ENCODE measurements at regions not wholly inside any gene's neighbourhood (a gene's known extent, or its start where the extent isn't known, plus 50 kb on each side); places are given as distances from the start of the nearest gene placed in this dataset.

GRCh38 chr15:69720536-69720935, 267.9 kb downstream of the RPLP1 start:
- DNase-seq, result no peak

- DNase-seq, result no peak
These were observed 270.3 kb downstream of the RPLP1 start for GRCh38 chr15:69722924-69723323.

DNA sequence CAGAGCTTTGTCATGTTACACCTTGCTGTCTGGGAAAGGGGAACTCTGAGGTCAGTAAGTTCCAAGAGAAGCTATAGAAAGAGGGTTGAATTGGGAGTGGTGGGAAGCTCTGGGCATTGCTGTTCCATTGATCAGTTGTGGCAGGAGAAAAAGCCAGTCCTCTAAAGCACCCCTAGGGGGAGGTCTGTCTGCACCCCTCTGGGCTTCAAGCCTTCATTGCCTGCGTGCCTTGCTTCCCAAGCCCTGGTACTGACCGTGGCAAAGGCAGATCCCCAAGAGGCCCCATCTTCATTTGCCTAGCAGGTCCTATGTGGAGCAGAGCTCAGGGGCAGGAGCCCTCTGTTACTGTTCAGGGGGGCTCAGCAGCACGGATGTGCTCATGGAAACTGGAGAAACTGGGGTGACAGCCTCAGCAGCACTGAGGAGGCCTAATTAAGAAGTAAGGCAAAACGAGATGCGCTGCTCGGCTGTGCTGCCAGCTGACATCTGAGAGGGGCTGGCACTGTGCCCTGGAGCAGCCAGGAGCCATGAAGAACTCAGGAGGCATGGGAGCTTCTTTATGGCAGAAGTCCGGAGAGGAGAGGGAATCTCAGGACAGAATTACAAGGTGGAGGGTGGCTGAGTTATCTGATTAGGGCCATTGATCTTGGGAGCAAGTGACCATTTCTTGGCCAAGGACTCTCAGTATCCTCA, 270.9 kb downstream of the RPLP1 start:
- DNase-seq, result no peak

DNA sequence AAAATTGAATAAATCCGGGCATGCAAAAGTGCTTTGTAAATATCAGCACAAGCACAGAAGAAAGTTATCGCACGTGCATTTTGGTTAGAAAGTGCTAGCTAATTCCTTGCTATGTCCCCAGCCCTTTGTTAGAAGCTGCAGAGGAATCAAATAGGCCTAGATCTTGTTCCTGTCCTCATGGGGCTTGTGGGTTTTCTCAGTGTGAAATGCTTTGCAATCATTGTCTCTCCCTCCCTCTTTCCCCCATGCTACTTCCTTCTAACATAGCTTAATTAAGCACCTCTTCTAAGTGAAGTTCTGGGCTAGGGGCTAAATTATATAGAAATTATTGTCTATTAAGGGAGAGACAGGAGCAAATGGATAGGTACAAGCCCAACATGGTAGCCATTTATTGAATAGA, 271.7 kb downstream of the RPLP1 start:
- DNase-seq, result no peak

GRCh38 chr15:69725275-69725674, 272.7 kb downstream of the RPLP1 start:
- no peak for DNase-seq

DNA sequence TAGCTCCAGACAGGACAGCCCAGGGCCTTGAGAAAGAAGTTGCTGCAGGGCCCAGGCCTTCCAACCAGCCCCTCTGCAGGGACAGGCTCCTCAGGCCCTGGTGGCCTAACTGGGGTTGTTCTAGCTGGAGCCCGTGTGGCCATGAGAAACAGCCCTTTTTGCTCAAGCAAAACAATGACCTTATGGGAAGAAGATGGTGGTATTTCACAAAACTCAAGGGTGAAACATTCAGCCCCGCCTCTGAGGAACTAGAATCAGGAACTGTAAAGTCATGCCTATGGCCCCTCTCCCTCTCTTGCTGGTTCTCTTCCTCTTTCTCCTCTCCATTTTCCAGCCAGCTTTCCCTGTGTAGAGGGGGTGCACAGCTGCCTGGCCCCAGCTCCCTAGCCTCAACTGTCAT, 273.3 kb downstream of the RPLP1 start:
- peak in 1 of 2 donors; percentile 44 for DNase-seq

DNA sequence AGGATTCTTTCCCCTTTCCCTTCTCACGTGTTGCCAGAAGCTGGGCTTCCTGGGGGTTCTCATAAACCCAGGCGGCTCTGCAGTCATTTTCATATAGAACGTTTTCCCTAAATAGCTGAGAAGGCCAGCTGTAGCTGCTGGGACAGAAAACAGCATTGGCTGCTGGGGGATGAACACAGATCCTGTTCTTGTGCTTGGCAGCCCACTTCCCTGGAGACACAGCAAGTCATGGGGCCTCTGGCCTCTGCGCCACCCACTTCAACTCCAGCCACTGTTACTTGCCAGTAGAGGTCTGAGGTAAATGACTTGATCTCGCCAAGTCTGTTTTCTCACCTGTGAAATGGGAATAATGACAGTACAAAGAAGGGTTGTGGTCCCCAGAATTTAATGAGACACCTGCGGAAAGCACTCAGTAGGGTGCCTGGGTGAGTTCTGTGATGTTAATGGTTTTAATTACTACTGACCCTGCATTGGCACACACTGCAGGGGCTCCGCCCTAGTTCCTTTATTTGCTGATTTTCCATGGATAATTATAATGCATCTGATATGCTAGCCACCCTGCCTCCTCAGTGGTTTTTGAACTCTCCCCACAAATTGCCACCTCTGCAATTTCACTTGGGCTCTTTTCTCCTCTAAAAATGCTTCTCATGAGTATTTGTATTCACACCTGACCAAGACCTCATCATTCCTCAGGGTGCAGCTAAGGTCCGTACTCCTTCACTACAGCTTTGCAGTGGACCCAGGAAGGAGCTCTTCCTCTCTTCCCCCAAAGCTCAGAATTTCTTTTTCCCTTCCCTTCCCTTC, 274.7 kb downstream of the RPLP1 start:
- no peak for DNase-seq

DNA sequence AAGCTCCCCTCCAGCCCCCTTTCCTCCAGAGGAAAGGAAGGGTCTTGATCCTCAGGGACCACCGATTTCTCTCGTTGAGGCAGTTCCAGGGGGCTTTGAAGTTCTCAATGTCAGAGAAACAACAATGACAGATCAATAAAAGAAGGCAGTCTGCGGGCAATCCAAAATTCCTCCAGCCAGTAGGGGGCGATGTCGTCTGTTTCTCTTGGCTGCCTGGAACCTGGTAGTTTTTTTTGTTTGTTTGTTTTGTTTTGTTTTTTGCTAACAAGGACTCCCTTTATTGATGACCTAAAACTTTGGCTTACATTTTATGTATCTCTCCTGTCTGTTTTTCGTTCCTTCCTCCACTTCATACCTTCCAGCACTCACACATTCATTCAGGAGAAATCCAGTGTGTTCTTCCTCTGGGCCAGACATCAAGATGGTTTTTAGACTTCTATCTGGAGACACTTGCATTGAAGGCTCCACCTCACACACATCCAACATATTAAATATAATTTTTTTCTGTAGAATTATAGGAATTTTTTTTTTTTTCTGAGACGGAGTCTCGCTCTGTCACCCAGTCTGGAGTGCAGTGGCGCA, 276.6 kb downstream of the RPLP1 start:
- peak; percentile 64 to 74 for DNase-seq

DNA sequence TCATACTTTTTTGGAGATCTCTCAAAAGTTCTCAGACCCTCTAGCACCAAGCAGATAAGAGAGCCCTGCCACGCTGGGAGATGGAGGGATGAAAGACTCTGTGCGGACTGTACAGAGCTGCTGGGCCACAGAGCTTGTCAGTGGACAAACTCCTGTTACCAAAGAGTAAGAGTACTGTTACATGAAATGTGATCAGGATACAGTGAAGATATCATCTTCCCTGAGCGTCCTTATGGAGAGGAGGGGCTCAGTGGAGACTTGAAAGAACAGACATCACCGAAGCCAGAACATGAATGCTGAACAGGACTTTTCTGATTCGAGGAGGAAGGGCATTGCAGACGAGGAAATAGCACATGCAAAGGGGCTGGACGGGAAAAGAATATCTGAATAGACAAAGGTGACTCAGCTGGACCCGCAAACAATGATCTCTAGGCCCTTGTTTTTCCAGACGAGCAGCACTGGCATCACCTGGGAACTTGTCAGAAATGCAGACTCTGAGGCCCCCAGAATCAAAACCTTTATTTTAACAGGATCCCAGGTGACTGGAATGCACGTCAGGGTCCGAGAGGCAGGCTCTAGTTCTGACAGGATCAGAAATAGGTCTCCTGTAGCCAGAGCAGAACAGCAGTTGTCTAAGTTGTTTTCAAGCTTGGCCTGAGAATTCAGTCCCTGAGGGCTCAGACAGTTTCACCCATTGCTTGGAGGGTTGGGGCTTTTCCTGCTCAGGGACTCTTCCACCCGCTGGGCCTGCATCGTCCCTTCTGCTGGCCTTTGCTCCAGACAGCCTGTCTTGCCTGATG, 277.9 kb downstream of the RPLP1 start:
- no peak for DNase-seq

DNA sequence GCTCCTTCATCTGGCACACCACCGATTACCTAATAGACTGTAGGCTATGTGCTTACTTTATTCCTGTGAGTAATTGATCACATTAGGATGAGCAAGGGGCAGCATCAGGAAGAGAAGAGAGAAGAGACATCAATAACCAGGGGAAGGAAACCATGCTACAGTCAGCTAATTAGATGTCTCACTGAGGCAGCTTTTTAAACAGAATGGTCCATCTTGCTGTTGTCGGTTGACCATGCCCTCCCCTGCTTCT, 278.4 kb downstream of the RPLP1 start:
- no peak for DNase-seq

- no peak for DNase-seq
These were observed 279.0 kb downstream of the RPLP1 start for GRCh38 chr15:69731581-69731980.

GRCh38 chr15:69732133-69732532, 279.5 kb downstream of the RPLP1 start:
- DNase-seq, result no peak

GRCh38 chr15:69734699-69735098, 282.1 kb downstream of the RPLP1 start:
- no peak for DNase-seq

- no peak for DNase-seq
These were observed 282.5 kb downstream of the RPLP1 start for GRCh38 chr15:69735121-69735520.

- no peak for DNase-seq
These were observed 283.5 kb downstream of the RPLP1 start for GRCh38 chr15:69736161-69736560.

GRCh38 chr15:69737916-69738315, 285.3 kb downstream of the RPLP1 start:
- DNase-seq, result no peak

DNA sequence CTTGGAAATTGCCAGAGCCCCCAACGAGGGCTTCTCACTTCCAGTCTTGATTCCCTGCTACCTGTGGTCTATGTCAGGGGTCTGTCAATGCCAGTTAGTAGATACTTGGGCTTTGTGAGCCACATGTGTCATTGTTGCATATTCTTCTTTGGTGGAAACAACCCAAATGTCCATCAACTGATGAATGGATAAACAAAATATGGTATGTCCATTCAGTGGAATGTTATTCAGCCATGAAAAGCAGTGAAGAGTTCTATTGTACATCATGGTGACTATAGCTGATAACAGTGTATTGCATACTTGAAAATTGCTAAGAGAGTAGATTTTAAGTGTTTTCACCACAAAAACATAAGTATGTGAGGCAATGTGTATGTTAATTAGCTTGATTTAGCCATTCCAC, 288.1 kb downstream of the RPLP1 start:
- DNase-seq, result no peak

DNA sequence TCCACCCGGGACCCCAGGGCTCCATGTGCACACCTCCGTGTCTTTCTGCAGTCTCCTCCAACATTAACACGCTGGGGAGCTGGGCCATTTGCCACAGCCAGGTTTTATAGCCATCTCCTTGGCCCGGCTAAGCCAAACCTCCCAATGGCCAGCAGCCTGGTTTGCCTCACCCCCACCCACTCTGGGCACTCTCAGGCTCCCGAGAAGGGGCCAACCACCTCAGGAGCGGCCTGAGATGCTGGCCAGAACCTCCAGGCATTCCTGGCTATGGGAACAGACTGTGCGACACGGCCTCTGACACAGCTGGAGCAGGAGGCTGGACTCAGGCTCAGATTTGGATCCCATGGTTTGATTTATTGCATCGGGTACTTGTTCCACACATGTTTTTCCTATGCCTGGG, 289.7 kb downstream of the RPLP1 start:
- no peak for DNase-seq

GRCh38 chr15:69743091-69743490, 290.5 kb downstream of the RPLP1 start:
- DNase-seq, result no peak

DNA sequence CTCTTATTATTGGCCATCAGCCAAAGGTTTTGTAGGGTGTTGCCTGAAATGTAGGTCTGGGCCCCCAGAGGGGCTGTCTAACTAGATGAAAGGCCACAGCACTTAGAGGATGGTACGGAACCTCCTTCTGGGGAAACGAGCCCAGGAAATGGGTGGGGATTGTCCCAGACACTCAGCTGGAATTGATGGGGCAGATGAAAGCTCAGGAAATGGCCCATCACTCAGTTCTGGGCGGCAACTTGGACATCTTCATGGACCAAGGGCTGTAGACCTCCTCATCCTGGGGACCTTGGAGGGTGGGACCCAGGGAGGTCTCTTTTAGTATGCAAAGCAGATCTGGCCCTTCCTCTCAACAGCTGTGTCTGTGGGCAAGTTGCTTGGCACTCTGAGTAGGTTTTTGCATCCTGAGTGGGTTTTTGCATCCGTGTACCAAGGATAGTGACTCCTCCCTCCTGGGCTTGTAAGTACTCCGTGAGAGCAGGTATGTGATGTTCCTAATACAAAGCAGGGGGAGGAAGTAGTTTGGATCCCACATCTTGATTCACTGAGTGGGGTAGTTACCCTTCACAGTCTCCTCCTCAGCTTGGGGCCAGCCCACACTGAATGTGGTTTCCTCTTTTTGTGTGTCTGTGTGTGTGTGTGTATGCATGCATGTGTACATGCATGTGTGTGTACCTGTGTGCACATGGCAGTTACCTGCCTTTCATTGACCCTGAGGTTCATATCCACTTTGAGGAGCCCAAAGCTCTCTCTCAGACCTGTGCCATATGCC, 292.0 kb downstream of the RPLP1 start:
- DNase-seq, result no peak

DNA sequence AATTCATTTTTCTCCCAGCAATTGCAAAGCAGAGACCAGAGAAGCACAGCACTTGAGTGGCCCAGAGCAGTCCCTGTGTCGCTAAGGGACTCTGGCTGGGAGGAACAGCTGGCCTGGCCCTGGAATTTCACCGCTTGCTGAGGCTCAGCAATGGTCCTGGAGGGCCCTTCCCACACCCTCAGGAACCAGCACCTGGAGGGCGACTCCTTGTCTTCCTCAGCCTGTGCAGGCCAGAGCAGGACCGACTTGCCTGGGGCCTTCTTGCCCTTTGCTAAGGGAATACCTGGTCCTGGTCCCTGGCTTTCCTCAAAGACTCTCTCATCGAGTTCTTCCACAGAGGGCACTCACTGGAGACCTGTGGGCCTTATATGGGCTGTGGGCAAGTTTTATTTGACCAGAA, 294.6 kb downstream of the RPLP1 start:
- no peak for DNase-seq

- DNase-seq, result no peak
These were observed 295.5 kb downstream of the RPLP1 start for GRCh38 chr15:69748131-69748530.

Data from CD4-positive, alpha-beta T cell treated with Interleukin-1 beta for 1 hour (primary cell).